AG10803 (cell line): ENCODE measurements at regions not wholly inside any gene's neighbourhood (a gene's known extent, or its start where the extent isn't known, plus 50 kb on each side); places are given as distances from the start of the nearest gene placed in this dataset.

Experiments used
- DNase-seq: peaks from one replicate; pipeline ENCODE4 v3.0.0; 2010; ENCODE audit warnings: low read depth
- H3K4me3 ChIP-seq: 2 replicates; pipeline ENCODE4 v1.5.1; 2011; ENCODE audit warnings: mild to moderate bottlenecking, low read length, control low read depth
- CTCF ChIP-seq: conservative IDR thresholded peaks from 2 replicates; pipeline ENCODE4 v1.5.1; 2011; ENCODE audit warnings: mild to moderate bottlenecking, low read length, control low read depth, inconsistent platforms

- no peak for DNase-seq
- TF ChIP-seq CTCF = no peak
- no peak overlapping the region for H3K4me3 ChIP-seq
These were observed 312.3 kb upstream of the LRRTM4 start for GRCh38 chr2:77834360-77835002.

- no peak for DNase-seq
- no peak overlapping the region for H3K4me3 ChIP-seq
- TF ChIP-seq CTCF = no peak
These were observed 316.3 kb upstream of the LRRTM4 start for GRCh38 chr2:77838441-77838840.

GRCh38 chr2:77839102-77839501 lies 316.9 kb upstream of the LRRTM4 start:
- no peak overlapping the region for H3K4me3 ChIP-seq
- TF ChIP-seq CTCF = no peak
- no peak for DNase-seq

- TF ChIP-seq CTCF = no peak
- no peak overlapping the region for H3K4me3 ChIP-seq
- DNase-seq = no peak
These were observed 339.9 kb upstream of the LRRTM4 start for GRCh38 chr2:77862120-77862519.

- H3K4me3 ChIP-seq = no peak overlapping the region
- no peak for DNase-seq
- TF ChIP-seq CTCF = no peak
These were observed 342.2 kb upstream of the LRRTM4 start for GRCh38 chr2:77864426-77864825.

GRCh38 chr2:77866661-77867060 lies 344.5 kb upstream of the LRRTM4 start:
- H3K4me3 ChIP-seq = no peak overlapping the region
- TF ChIP-seq CTCF = no peak
- DNase-seq = no peak

GRCh38 chr2:77867146-77867545 lies 345.0 kb upstream of the LRRTM4 start:
- H3K4me3 ChIP-seq = no peak overlapping the region
- TF ChIP-seq CTCF = no peak
- no peak for DNase-seq
